AG04450 (cell line): ENCODE measurements at regions not wholly inside any gene's neighbourhood (a gene's known extent, or its start where the extent isn't known, plus 50 kb on each side); places are given as distances from the start of the nearest gene placed in this dataset.
"Not testable (repeated sequence)": the region's sequence is repeated elsewhere in the genome, so short reads cannot be mapped to it uniquely, and the experiment has no call there.

Source experiments
- CTCF ChIA-PET: fragments of 300-600, 350-600 bp; formaldehyde crosslinking; extraction: SDS; loops from one replicate; lab custom pipeline; 2022; ENCODE audit warnings: antibody characterized with exemption, inconsistent platforms; lab: Charles Lee
- POLR2A ChIA-PET: fragments of 350-600 bp; formaldehyde crosslinking; extraction: SDS; loops from one replicate; lab custom pipeline; 2021; ENCODE audit warnings: antibody characterized with exemption, inconsistent platforms; lab: Yijun Ruan, JAX
- DNase-seq: peaks from one replicate; pipeline ENCODE4 v3.0.0-alpha.2; 2011; ENCODE audit warnings: low read depth, low spot score
- H3K27ac ChIP-seq: one replicate; pipeline ENCODE4 v1.5.1; 2012; ENCODE audit warnings: low read depth, low read length, control low read depth
- H3K27me3 ChIP-seq: one replicate; pipeline ENCODE4 v1.6.0; 2012; ENCODE audit warnings: low read length; ENCODE audit not compliant: control insufficient read depth, insufficient read depth
- H3K4me3 ChIP-seq: 2 replicates; pipeline ENCODE4 v1.5.1; 2011; ENCODE audit warnings: mild to moderate bottlenecking, low read depth, low read length, control low read depth
- H3K9me3 ChIP-seq: 2 replicates; pipeline ENCODE4 v1.5.1; 2012; ENCODE audit warnings: low read length; ENCODE audit not compliant: control insufficient read depth, insufficient read depth
- TF ChIP-seq, protein P1 (sequence below): IDR thresholded peaks from 2 replicates; pipeline ENCODE4 v1.5.1; 2011; ENCODE audit warnings: low read depth, low read length, control low read depth, inconsistent platforms

DNA sequence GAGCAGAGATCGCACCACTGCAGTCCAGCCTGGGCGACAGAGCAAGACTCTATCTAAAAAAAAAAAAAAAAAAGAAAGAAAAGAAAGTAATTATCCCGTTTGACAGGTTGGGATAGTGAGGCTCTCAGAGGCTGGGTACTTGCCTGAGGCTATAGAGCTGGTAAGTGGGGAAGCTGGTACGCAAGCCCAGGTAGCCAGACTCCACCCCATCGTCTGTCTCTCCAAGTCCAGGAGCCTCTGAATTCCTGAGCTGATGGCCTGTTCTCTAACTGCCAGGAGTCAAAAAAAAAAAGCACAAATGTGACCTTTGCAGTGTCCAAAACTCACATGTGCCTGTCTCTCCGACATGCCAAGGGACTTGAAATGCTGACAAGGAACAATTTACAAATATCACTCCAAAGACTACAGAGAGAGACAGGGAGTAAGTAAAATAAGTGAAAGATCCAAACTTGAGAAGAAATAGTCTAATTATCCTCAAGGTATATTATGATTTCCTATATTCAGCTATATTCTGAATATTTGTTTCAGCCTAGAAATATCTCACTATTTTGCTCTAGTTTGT is 109.1 kb upstream of the SCAF8 start:
- Histone ChIP-seq H3K4me3 (no peak overlapping the region), H3K27me3 (no peaks in the 10 kb centered on the region), H3K9me3 (no peaks in the 10 kb centered on the region), H3K27ac (no peak overlapping the region)
- TF ChIP-seq, protein P1, sequence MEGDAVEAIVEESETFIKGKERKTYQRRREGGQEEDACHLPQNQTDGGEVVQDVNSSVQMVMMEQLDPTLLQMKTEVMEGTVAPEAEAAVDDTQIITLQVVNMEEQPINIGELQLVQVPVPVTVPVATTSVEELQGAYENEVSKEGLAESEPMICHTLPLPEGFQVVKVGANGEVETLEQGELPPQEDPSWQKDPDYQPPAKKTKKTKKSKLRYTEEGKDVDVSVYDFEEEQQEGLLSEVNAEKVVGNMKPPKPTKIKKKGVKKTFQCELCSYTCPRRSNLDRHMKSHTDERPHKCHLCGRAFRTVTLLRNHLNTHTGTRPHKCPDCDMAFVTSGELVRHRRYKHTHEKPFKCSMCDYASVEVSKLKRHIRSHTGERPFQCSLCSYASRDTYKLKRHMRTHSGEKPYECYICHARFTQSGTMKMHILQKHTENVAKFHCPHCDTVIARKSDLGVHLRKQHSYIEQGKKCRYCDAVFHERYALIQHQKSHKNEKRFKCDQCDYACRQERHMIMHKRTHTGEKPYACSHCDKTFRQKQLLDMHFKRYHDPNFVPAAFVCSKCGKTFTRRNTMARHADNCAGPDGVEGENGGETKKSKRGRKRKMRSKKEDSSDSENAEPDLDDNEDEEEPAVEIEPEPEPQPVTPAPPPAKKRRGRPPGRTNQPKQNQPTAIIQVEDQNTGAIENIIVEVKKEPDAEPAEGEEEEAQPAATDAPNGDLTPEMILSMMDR: no peak
- no peak for DNase-seq
- POLR2A ChIA-PET: no interaction called here
- CTCF ChIA-PET: interaction anchor here (0.6 kb wide), 1 partner anchor 52 kb away, joined by 4 read pairs; no protein-coding TSS in a partner anchor

DNA sequence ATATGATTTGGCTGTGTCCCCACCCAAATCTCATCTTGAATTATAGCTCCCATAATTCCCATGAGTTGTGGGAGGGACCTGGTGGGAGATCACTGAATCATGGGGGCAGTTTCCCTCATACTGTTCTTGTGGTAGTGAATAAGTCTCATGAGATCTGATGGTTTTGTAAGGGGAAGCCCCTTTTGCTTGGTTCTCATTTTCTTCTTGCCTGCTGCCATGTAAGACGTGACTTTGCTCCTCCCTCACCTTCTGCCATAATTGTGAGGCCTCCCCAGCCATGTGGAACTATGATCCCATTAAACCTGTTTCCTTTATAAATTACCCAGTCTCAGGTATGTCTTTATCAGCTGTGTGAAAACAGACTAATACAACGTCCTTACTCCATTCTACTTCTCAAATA is 108.5 kb upstream of the SCAF8 start:
- H3K27me3 ChIP-seq, H3K9me3 ChIP-seq, DNase-seq, H3K4me3 ChIP-seq, POLR2A ChIA-PET, H3K27ac ChIP-seq: not testable (repeated sequence)
- CTCF ChIA-PET: interaction anchor here (0.6 kb wide), 1 partner anchor 51 kb away, joined by 4 read pairs; no protein-coding TSS in a partner anchor

DNA sequence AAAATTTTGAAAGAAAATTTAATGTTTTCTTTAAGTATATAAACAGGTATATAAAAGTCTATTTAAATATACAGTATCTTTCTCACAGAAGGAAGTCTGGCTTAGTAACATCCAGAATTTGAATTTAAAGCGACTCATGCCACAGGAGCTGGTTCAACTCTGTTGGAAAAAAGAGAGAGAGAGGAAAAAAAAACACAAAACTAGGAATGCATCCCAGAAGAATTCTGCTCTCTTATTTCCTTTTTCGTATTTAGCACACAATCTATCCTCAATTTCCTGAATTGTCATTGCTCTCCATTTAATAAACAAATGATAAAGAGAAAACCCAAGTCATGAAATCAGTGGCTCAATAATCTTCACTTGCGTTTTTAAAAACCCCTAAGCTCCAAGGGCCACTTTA is 107.5 kb upstream of the SCAF8 start:
- Histone ChIP-seq H3K9me3 (no peaks in the 10 kb centered on the region), H3K4me3 (no peak overlapping the region), H3K27me3 (no peaks in the 10 kb centered on the region), H3K27ac (no peak overlapping the region)
- ChIA-PET CTCF (no interaction called here), POLR2A (no interaction called here)
- DNase-seq: no peak
- TF ChIP-seq, protein P1: no peak

DNA sequence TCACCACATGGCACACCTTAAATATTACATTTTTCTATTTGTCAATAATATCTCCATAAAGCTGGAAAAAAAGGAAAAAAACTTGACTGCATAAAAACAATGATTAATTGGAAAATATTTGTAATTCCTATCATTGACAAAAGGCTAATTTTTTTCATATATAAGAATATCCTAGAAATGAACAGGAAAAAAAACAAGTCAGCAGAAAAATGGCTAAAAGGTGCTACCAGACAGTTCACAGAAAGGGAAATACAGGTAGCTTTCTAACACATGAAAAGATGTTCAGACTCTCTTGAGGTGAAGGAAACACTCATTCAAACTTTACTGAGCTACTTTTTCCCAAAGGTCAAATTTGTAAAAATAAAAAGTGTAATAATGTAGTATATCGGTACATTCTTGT is 104.1 kb upstream of the SCAF8 start:
- Histone ChIP-seq H3K4me3 (no peak overlapping the region), H3K27ac (no peak overlapping the region), H3K9me3 (no peaks in the 10 kb centered on the region), H3K27me3 (no peaks in the 10 kb centered on the region)
- no peak for DNase-seq
- ChIA-PET POLR2A (no interaction called here), CTCF (interaction anchor here (0.6 to 1.3 kb wide), 2 partner anchors 47 to 128 kb away, joined by 3 read pairs; no protein-coding TSS in a partner anchor)
- TF ChIP-seq, protein P1: no peak

DNA sequence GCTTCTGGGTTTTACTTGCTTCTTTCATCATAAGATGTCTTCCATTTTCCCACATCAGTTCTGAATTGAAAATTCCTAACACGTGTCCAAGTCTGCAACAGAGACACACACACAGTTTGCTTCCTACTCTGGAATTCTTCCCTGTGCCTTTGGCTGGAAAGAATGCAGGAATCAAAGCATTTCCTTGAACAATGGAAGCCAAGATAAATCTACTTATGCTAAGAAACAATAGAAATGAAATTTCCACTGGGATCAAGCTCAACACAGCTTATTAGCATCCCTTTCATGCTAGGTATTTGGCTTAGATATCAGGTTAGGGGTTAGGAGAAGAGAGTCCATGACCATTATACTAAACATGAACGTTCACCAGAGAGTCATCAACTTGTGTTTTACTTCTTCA is 101.1 kb upstream of the SCAF8 start:
- CTCF ChIA-PET: no interaction called here
- H3K27me3 ChIP-seq: peaks cover 3% of the 10 kb centered on the region
- no peak for DNase-seq
- H3K9me3 ChIP-seq: no peaks in the 10 kb centered on the region
- H3K4me3 ChIP-seq: no peak overlapping the region
- H3K27ac ChIP-seq: no peak overlapping the region
- TF ChIP-seq, protein P1: no peak
- POLR2A ChIA-PET: no interaction called here
